ENCODE measurements at regions not wholly inside any gene's neighbourhood (a gene's known extent, or its start where the extent isn't known, plus 50 kb on each side); places are given as distances from the start of the nearest gene placed in this dataset.

DNA sequence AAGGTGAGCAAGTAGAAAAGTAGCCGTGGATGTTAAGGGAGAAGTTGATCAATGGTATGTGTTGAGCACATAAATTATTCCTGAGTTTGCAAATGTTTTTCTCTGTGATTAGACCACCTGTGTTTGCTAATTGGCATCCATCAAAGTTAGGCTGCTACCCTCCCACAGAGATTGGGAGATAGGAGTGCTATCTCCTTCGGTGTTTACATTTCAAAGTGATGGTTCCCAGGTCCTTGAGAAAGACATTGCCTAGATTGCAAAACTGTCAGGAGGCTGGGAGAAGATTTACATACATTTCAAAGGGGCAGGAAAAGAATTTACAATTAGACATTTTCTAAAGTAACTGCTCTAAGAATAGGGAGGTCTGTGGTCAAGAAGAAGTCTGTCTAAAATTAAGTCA lies 54.3 kb upstream of the CNTNAP4 start:
- no peaks in the 10 kb centered on the region for H3F3A ChIP-seq (ENCODE audit: insufficient read depth, low read length, poor library complexity, severe bottlenecking)
- no peak overlapping the region for H3K4me3 ChIP-seq (ENCODE audit: low read length)
- H3K79me2 ChIP-seq (replicated peaks; ENCODE audit: insufficient read depth, low read length) = no peaks in the 10 kb centered on the region
- H3K9me2 ChIP-seq (ENCODE audit: insufficient read depth, low read length) = no peaks in the 10 kb centered on the region
- H3K27ac ChIP-seq (ENCODE audit: low read length) = no peak overlapping the region
- TF ChIP-seq MXI1 (conservative IDR thresholded peaks at IDR 0.05; ENCODE audit: poor library complexity, severe bottlenecking) (no peak), EZH2 (IDR thresholded peaks at IDR 0.05; ENCODE audit: borderline replicate concordance, insufficient read depth, low read length, poor library complexity, severe bottlenecking) (no peak), TAF1 (IDR thresholded peaks at IDR 0.05; ENCODE audit: low read depth) (no peak), POLR2AphosphoS5 (IDR thresholded peaks at IDR 0.05) (no peak), SMC3 (conservative IDR thresholded peaks at IDR 0.05; ENCODE audit: poor library complexity) (no peak), EP300 (conservative IDR thresholded peaks at IDR 0.05; ENCODE audit: poor library complexity, severe bottlenecking) (no peak), RAD21 (conservative IDR thresholded peaks at IDR 0.05) (no peak)
- TF ChIP-seq, protein P1, sequence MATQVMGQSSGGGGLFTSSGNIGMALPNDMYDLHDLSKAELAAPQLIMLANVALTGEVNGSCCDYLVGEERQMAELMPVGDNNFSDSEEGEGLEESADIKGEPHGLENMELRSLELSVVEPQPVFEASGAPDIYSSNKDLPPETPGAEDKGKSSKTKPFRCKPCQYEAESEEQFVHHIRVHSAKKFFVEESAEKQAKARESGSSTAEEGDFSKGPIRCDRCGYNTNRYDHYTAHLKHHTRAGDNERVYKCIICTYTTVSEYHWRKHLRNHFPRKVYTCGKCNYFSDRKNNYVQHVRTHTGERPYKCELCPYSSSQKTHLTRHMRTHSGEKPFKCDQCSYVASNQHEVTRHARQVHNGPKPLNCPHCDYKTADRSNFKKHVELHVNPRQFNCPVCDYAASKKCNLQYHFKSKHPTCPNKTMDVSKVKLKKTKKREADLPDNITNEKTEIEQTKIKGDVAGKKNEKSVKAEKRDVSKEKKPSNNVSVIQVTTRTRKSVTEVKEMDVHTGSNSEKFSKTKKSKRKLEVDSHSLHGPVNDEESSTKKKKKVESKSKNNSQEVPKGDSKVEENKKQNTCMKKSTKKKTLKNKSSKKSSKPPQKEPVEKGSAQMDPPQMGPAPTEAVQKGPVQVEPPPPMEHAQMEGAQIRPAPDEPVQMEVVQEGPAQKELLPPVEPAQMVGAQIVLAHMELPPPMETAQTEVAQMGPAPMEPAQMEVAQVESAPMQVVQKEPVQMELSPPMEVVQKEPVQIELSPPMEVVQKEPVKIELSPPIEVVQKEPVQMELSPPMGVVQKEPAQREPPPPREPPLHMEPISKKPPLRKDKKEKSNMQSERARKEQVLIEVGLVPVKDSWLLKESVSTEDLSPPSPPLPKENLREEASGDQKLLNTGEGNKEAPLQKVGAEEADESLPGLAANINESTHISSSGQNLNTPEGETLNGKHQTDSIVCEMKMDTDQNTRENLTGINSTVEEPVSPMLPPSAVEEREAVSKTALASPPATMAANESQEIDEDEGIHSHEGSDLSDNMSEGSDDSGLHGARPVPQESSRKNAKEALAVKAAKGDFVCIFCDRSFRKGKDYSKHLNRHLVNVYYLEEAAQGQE (IDR thresholded peaks at IDR 0.05; ENCODE audit: borderline replicate concordance) = no peak
- TF ChIP-seq, protein P2, sequence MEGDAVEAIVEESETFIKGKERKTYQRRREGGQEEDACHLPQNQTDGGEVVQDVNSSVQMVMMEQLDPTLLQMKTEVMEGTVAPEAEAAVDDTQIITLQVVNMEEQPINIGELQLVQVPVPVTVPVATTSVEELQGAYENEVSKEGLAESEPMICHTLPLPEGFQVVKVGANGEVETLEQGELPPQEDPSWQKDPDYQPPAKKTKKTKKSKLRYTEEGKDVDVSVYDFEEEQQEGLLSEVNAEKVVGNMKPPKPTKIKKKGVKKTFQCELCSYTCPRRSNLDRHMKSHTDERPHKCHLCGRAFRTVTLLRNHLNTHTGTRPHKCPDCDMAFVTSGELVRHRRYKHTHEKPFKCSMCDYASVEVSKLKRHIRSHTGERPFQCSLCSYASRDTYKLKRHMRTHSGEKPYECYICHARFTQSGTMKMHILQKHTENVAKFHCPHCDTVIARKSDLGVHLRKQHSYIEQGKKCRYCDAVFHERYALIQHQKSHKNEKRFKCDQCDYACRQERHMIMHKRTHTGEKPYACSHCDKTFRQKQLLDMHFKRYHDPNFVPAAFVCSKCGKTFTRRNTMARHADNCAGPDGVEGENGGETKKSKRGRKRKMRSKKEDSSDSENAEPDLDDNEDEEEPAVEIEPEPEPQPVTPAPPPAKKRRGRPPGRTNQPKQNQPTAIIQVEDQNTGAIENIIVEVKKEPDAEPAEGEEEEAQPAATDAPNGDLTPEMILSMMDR (IDR thresholded peaks at IDR 0.05; ENCODE audit: poor library complexity, severe bottlenecking) = no peak
- no peak overlapping the region for H3K4me2 ChIP-seq (ENCODE audit: low read length)
- no peaks in the 10 kb centered on the region for H4K20me1 ChIP-seq (ENCODE audit: insufficient read depth)
- H3K9ac ChIP-seq (ENCODE audit: low read length) = no peak overlapping the region
- H3K9me3 ChIP-seq (ENCODE audit: low read length) = no peaks in the 10 kb centered on the region
- no peaks in the 10 kb centered on the region for H3K27me3 ChIP-seq (ENCODE audit: insufficient read depth, low read depth, low read length)
- no peaks in the 10 kb centered on the region for H3K36me3 ChIP-seq (ENCODE audit: insufficient read depth, low read length)
- H2AFZ ChIP-seq (ENCODE audit: low read depth, low read length) = no peak overlapping the region

DNA sequence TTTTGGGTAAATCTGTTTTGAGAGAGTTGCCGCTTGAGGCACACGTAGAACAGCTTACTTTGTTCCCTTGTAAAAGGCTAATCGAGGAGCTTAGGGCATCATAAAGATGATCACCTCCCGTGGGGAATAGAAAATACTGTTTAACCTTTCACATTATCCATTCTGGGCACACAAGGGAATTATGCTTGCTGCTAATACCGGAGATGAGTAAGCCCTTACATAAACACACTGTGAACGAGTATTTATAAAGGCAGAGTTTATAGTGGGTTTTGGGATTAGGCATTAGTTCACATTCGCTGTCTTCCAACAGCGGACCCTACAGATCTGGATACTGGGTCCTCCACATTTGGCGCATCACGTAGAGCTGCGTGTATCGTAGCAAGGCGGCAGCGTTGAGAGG lies 51.2 kb upstream of the CNTNAP4 start:
- TF ChIP-seq RAD21 (conservative IDR thresholded peaks at IDR 0.05) (no peak), EP300 (conservative IDR thresholded peaks at IDR 0.05; ENCODE audit: poor library complexity, severe bottlenecking) (no peak), POLR2AphosphoS5 (IDR thresholded peaks at IDR 0.05) (no peak), MXI1 (conservative IDR thresholded peaks at IDR 0.05; ENCODE audit: poor library complexity, severe bottlenecking) (no peak), EZH2 (IDR thresholded peaks at IDR 0.05; ENCODE audit: borderline replicate concordance, insufficient read depth, low read length, poor library complexity, severe bottlenecking) (no peak), TAF1 (IDR thresholded peaks at IDR 0.05; ENCODE audit: low read depth) (no peak), SMC3 (conservative IDR thresholded peaks at IDR 0.05; ENCODE audit: poor library complexity) (no peak)
- TF ChIP-seq, protein P1 (IDR thresholded peaks at IDR 0.05; ENCODE audit: borderline replicate concordance) = no peak
- TF ChIP-seq, protein P2 (IDR thresholded peaks at IDR 0.05; ENCODE audit: poor library complexity, severe bottlenecking) = no peak
- Histone ChIP-seq H3K4me3 (ENCODE audit: low read length) (no peak overlapping the region), H3F3A (ENCODE audit: insufficient read depth, low read length, poor library complexity, severe bottlenecking) (no peaks in the 10 kb centered on the region), H2AFZ (ENCODE audit: low read depth, low read length) (no peak overlapping the region), H4K20me1 (ENCODE audit: insufficient read depth) (no peaks in the 10 kb centered on the region), H3K4me2 (ENCODE audit: low read length) (no peak overlapping the region), H3K9ac (ENCODE audit: low read length) (no peak overlapping the region), H3K9me3 (ENCODE audit: low read length) (no peaks in the 10 kb centered on the region), H3K27me3 (ENCODE audit: insufficient read depth, low read depth, low read length) (no peaks in the 10 kb centered on the region), H3K79me2 (replicated peaks; ENCODE audit: insufficient read depth, low read length) (no peaks in the 10 kb centered on the region), H3K36me3 (ENCODE audit: insufficient read depth, low read length) (no peaks in the 10 kb centered on the region), H3K27ac (ENCODE audit: low read length) (no peak overlapping the region), H3K9me2 (ENCODE audit: insufficient read depth, low read length) (no peaks in the 10 kb centered on the region)

Data from neural cell (in vitro differentiated cells).